GM23338 (cell line): ENCODE measurements at regions not wholly inside any gene's neighbourhood (a gene's known extent, or its start where the extent isn't known, plus 50 kb on each side); places are given as distances from the start of the nearest gene placed in this dataset.

ENCODE experiments used
- ATAC-seq: fragments of 200-7000 bp; cut with Tn5 transposase; 3 replicates; pipeline ENCODE4 v1.9.1; 2020
- DNase-seq: peaks from one replicate; pipeline ENCODE4 v3.0.0-alpha.2; 2015; ENCODE audit warnings: low spot score
- H2AFZ ChIP-seq: fragments of 200-600 bp; sonication (generic); 2 replicates; pipeline ENCODE4 v1.8.0; 2016; ENCODE audit warnings: antibody characterized with exemption, mild to moderate bottlenecking, moderate library complexity
- H3F3A ChIP-seq: fragments of 200-600 bp; sonication (generic); replicated peaks from 2 replicates; pipeline ENCODE4 v1.8.0; 2017; ENCODE audit warnings: antibody characterized with exemption, mixed run types, low read depth
- H3K27ac ChIP-seq: fragments of 200-600 bp; sonication (generic); 2 replicates; pipeline ENCODE4 v1.6.1; 2016; ENCODE audit warnings: low read depth
- H3K27me3 ChIP-seq: fragments of 200-600 bp; sonication (generic); 2 replicates; pipeline ENCODE4 v1.8.0; 2016; ENCODE audit warnings: mild to moderate bottlenecking, mixed run types, moderate library complexity; ENCODE audit not compliant: insufficient read depth
- H3K36me3 ChIP-seq: fragments of 200-600 bp; sonication (generic); 2 replicates; pipeline ENCODE4 v1.8.0; 2016; ENCODE audit warnings: mild to moderate bottlenecking; ENCODE audit not compliant: insufficient read depth
- H3K4me1 ChIP-seq: fragments of 200-600 bp; sonication (generic); 2 replicates; pipeline ENCODE4 v1.8.0; 2016; ENCODE audit warnings: mild to moderate bottlenecking, moderate library complexity; ENCODE audit not compliant: insufficient read depth
- H3K4me2 ChIP-seq: fragments of 200-600 bp; sonication (generic); 2 replicates; pipeline ENCODE4 v1.7.1; 2017; ENCODE audit warnings: mixed run types
- H3K4me3 ChIP-seq: fragments of 200-600 bp; sonication (generic); 2 replicates; pipeline ENCODE4 v1.6.1; 2016; ENCODE audit warnings: mixed run types
- H3K79me2 ChIP-seq: fragments of 200-600 bp; sonication (generic); replicated peaks from 2 replicates; pipeline ENCODE4 v1.8.0; 2017; ENCODE audit warnings: mild to moderate bottlenecking; ENCODE audit not compliant: insufficient read depth
- H3K9me2 ChIP-seq: fragments of 200-600 bp; sonication (generic); 2 replicates; pipeline ENCODE4 v1.8.0; 2017; ENCODE audit not compliant: insufficient read depth
- H4K20me1 ChIP-seq: fragments of 200-600 bp; sonication (generic); replicated peaks from 2 replicates; pipeline ENCODE4 v1.8.0; 2017; ENCODE audit warnings: mild to moderate bottlenecking; ENCODE audit not compliant: insufficient read depth
- H3K27ac Mint-ChIP-seq: 2 replicates; pipeline ENCODE4 v1.8.0; 2020; ENCODE audit warnings: inconsistent platforms, mild to moderate bottlenecking, moderate library complexity, mixed read lengths
- H3K27me3 Mint-ChIP-seq: 3 replicates; pipeline ENCODE4 v1.8.0; 2022; ENCODE audit warnings: low read depth, mild to moderate bottlenecking, moderate library complexity, mixed read lengths, inconsistent platforms; ENCODE audit not compliant: insufficient read depth, poor library complexity
- H3K36me3 Mint-ChIP-seq: 3 replicates; pipeline ENCODE4 v1.8.0; 2021; ENCODE audit warnings: low read depth, mild to moderate bottlenecking, inconsistent platforms, moderate library complexity, mixed read lengths
- H3K4me1 Mint-ChIP-seq: 3 replicates; pipeline ENCODE4 v1.8.0; 2020; ENCODE audit warnings: mild to moderate bottlenecking, inconsistent platforms, mixed read lengths
- H3K4me3 Mint-ChIP-seq: 3 replicates; pipeline ENCODE4 v1.8.0; 2021; ENCODE audit warnings: moderate library complexity, mild to moderate bottlenecking, inconsistent platforms, mixed read lengths
- H3K9me3 Mint-ChIP-seq: 3 replicates; pipeline ENCODE4 v1.8.0; 2020; ENCODE audit warnings: moderate library complexity, mild to moderate bottlenecking, inconsistent platforms, mixed read lengths
- CREB1 ChIP-seq: fragments of 250-450 bp; sonication (Bioruptor Pico); IDR thresholded peaks from 2 replicates; pipeline ENCODE4 v1.5.0; 2020; ENCODE audit warnings: low read depth, mild to moderate bottlenecking, moderate library complexity
- EZH2 ChIP-seq: fragments of 200-600 bp; sonication (generic); IDR thresholded peaks from one replicate; pipeline ENCODE4 v1.8.0; 2017; ENCODE audit warnings: antibody characterized with exemption, mild to moderate bottlenecking, low read depth; ENCODE audit not compliant: unreplicated experiment
- EZH2phosphoT487 ChIP-seq: fragments of 200-600 bp; sonication (generic); IDR thresholded peaks from one replicate; pipeline ENCODE4 v1.8.1; 2018; ENCODE audit warnings: antibody characterized with exemption; ENCODE audit not compliant: unreplicated experiment
- JUNB ChIP-seq: IDR thresholded peaks from one replicate; pipeline ENCODE4 v1.6.1; 2016; ENCODE audit warnings: antibody characterized with exemption; ENCODE audit not compliant: unreplicated experiment
- NANOG ChIP-seq: IDR thresholded peaks from 2 replicates; pipeline ENCODE4 v1.6.1; 2016; ENCODE audit warnings: antibody characterized with exemption, borderline replicate concordance
- POLR2AphosphoS5 ChIP-seq: IDR thresholded peaks from 2 replicates; pipeline ENCODE4 v1.6.1; 2016; ENCODE audit warnings: antibody characterized with exemption, low read depth
- ZNF114 ChIP-seq: fragments of 250-450 bp; sonication (Bioruptor Pico); IDR thresholded peaks from 2 replicates; pipeline ENCODE4 v1.5.0; 2020; ENCODE audit warnings: mild to moderate bottlenecking, moderate library complexity
- ZNF331 ChIP-seq: fragments of 250-450 bp; sonication (Bioruptor Pico); IDR thresholded peaks from 2 replicates; pipeline ENCODE4 v1.5.0; 2020; ENCODE audit warnings: low read depth, mild to moderate bottlenecking, moderate library complexity
- ZNF462 ChIP-seq: fragments of 250-450 bp; sonication (Bioruptor Pico); IDR thresholded peaks from 2 replicates; pipeline ENCODE4 v1.5.0; 2020; ENCODE audit warnings: mild to moderate bottlenecking, moderate library complexity
- TF ChIP-seq, protein P1 (sequence below): IDR thresholded peaks from 2 replicates; pipeline ENCODE4 v1.6.1; 2016; ENCODE audit warnings: antibody characterized with exemption
- TF ChIP-seq, protein P2 (sequence below): IDR thresholded peaks from one replicate; pipeline ENCODE4 v1.6.1; 2018; ENCODE audit warnings: antibody characterized with exemption; ENCODE audit not compliant: unreplicated experiment

DNA sequence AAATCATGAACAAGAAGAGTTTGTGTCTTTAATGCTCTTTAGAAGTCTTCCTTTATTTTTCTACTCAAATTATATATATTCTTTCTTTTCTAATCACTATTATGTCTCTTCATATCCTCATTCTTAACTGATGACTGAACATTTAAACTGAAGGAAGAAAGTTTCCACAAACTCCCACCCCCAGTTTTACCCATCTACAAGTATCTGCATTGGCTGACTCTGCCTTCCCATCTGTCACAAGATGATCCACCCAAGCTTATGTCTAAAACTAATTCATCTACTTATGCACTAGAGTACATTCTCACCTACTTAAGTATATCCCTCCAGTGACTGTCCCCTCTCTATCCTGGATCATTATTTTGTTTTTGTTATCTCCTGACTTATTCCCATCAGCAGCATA is 344.5 kb downstream of the PRR16 start:
- no peak for DNase-seq
- Mint-ChIP-seq H3K4me1 (peaks cover 18% of the 10 kb centered on the region), H3K27ac (no peak overlapping the region)

More for the DNA sequence above, 344.5 kb downstream of the PRR16 start:
- no peak for ATAC-seq
- H3K9me2 ChIP-seq = no peaks in the 10 kb centered on the region
- H3K4me1 ChIP-seq = peaks cover 19% of the 10 kb centered on the region
- no peaks in the 10 kb centered on the region; the same call in 2 of the 3 replicates for H3K9me3 Mint-ChIP-seq
- H3F3A ChIP-seq = no peaks in the 10 kb centered on the region
- H3K4me2 ChIP-seq = no peak overlapping the region
- no peak overlapping the region for H3K27ac ChIP-seq
- no peaks in the 10 kb centered on the region for H4K20me1 ChIP-seq
- H3K79me2 ChIP-seq = no peaks in the 10 kb centered on the region
- H3K27me3 ChIP-seq = no peaks in the 10 kb centered on the region
- no peak for TF ChIP-seq NANOG
- TF ChIP-seq EZH2phosphoT487 = no peak
- TF ChIP-seq ZNF462 = no peak
- TF ChIP-seq, protein P1, sequence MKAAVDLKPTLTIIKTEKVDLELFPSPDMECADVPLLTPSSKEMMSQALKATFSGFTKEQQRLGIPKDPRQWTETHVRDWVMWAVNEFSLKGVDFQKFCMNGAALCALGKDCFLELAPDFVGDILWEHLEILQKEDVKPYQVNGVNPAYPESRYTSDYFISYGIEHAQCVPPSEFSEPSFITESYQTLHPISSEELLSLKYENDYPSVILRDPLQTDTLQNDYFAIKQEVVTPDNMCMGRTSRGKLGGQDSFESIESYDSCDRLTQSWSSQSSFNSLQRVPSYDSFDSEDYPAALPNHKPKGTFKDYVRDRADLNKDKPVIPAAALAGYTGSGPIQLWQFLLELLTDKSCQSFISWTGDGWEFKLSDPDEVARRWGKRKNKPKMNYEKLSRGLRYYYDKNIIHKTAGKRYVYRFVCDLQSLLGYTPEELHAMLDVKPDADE = no peak
- TF ChIP-seq POLR2AphosphoS5 = no peak
- TF ChIP-seq JUNB = no peak
- TF ChIP-seq, protein P2, sequence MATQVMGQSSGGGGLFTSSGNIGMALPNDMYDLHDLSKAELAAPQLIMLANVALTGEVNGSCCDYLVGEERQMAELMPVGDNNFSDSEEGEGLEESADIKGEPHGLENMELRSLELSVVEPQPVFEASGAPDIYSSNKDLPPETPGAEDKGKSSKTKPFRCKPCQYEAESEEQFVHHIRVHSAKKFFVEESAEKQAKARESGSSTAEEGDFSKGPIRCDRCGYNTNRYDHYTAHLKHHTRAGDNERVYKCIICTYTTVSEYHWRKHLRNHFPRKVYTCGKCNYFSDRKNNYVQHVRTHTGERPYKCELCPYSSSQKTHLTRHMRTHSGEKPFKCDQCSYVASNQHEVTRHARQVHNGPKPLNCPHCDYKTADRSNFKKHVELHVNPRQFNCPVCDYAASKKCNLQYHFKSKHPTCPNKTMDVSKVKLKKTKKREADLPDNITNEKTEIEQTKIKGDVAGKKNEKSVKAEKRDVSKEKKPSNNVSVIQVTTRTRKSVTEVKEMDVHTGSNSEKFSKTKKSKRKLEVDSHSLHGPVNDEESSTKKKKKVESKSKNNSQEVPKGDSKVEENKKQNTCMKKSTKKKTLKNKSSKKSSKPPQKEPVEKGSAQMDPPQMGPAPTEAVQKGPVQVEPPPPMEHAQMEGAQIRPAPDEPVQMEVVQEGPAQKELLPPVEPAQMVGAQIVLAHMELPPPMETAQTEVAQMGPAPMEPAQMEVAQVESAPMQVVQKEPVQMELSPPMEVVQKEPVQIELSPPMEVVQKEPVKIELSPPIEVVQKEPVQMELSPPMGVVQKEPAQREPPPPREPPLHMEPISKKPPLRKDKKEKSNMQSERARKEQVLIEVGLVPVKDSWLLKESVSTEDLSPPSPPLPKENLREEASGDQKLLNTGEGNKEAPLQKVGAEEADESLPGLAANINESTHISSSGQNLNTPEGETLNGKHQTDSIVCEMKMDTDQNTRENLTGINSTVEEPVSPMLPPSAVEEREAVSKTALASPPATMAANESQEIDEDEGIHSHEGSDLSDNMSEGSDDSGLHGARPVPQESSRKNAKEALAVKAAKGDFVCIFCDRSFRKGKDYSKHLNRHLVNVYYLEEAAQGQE = no peak
- no peak for TF ChIP-seq EZH2
- no peak for TF ChIP-seq CREB1 (CRISPR knock-in tag)
- TF ChIP-seq ZNF331 = no peak
- no peak for TF ChIP-seq ZNF114 (CRISPR knock-in tag)
- H2AFZ ChIP-seq = no peak overlapping the region
- no peak overlapping the region for H3K4me3 ChIP-seq
- no peak overlapping the region for H3K4me3 Mint-ChIP-seq
- H3K36me3 ChIP-seq = no peaks in the 10 kb centered on the region
- no peaks in the 10 kb centered on the region for H3K36me3 Mint-ChIP-seq
- no peaks in the 10 kb centered on the region for H3K27me3 Mint-ChIP-seq
